ENCODE measurements at regions not wholly inside any gene's neighbourhood (a gene's known extent, or its start where the extent isn't known, plus 50 kb on each side); places are given as distances from the start of the nearest gene placed in this dataset.

DNA sequence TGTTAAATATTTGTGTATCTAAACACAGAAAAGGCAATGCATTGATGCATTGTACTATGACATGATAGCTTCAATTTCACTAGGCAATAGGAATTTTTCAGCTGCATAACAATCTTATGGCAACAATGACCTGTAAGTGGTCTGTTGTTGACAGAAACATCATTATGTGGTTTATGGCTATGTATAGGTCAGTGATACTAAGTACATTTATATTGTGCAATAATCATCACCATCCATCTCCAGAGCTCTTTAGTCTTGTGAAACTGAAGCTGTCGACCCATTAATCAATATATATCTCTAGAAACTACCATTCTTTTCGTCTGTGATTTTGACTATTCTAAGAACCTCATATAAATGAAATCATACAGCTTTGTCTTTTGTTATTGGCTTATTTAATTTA lies 200.1 kb upstream of the ZNF717 start:
- Histone ChIP-seq H3K36me3 (no peaks in the 10 kb centered on the region), H3K4me1 (no peaks in the 10 kb centered on the region), H3K4me3 (no peak overlapping the region), H3K27me3 (no peaks in the 10 kb centered on the region), H3K27ac (no peak overlapping the region), H3K9me3 (no peaks in the 10 kb centered on the region)
- no peak for DNase-seq
- TF ChIP-seq, protein P1, sequence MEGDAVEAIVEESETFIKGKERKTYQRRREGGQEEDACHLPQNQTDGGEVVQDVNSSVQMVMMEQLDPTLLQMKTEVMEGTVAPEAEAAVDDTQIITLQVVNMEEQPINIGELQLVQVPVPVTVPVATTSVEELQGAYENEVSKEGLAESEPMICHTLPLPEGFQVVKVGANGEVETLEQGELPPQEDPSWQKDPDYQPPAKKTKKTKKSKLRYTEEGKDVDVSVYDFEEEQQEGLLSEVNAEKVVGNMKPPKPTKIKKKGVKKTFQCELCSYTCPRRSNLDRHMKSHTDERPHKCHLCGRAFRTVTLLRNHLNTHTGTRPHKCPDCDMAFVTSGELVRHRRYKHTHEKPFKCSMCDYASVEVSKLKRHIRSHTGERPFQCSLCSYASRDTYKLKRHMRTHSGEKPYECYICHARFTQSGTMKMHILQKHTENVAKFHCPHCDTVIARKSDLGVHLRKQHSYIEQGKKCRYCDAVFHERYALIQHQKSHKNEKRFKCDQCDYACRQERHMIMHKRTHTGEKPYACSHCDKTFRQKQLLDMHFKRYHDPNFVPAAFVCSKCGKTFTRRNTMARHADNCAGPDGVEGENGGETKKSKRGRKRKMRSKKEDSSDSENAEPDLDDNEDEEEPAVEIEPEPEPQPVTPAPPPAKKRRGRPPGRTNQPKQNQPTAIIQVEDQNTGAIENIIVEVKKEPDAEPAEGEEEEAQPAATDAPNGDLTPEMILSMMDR (IDR thresholded peaks at IDR 0.05) = no peak

DNA sequence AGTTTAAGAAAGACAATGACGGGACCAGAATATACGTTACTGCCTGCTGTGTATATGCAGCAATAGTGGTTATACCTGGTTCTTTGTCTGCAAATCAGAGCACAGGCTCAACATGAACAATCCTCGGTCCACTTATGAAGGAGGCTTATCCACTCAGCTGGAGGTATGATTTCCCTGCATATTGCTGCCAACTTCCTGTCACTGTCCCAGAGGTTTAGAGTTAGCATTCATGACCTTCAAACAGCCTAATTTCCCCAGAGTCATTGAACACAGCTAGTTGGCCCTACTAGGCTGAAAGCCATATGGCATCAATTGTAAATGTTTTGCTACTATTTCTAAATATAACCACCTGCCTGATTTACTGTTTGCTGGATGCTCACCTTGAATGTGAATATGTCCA lies 224.9 kb upstream of the ZNF717 start:
- DNase-seq = no peak
- H3K4me1 ChIP-seq = no peaks in the 10 kb centered on the region
- no peaks in the 10 kb centered on the region for H3K27me3 ChIP-seq
- H3K9me3 ChIP-seq = peaks cover 0 to 3% (median 0%) of the 10 kb centered on the region in 4 donors
- TF ChIP-seq POLR2A (IDR thresholded peaks at IDR 0.05) = no peak
- TF ChIP-seq, protein P1 (IDR thresholded peaks at IDR 0.05) = no peak
- H3K36me3 ChIP-seq = no peaks in the 10 kb centered on the region
- H3K4me3 ChIP-seq = no peak overlapping the region
- no peak overlapping the region for H3K27ac ChIP-seq

DNA sequence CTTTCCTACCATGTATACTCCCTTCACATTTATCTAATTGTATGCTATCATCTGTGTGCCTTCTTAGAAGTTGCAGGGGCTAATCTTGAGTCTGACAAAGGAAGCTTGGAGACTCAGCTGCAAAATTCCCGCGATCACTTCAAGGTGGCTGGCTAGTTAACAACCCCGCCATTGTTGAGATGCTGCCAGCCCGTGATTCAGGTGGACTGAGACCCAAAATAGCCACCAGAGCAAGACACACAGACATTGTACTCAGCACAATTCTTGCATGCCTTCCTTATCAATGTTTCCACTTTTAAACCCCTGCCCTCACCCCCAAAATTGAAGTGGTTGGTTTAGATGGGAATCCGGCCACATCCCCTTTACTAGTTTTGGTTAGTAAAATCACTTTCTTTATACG lies 225.8 kb upstream of the ZNF717 start:
- H3K4me3 ChIP-seq = no peak overlapping the region
- no peak overlapping the region for H3K27ac ChIP-seq
- no peaks in the 10 kb centered on the region for H3K4me1 ChIP-seq
- H3K27me3 ChIP-seq = no peaks in the 10 kb centered on the region
- no peaks in the 10 kb centered on the region for H3K36me3 ChIP-seq
- TF ChIP-seq POLR2A (IDR thresholded peaks at IDR 0.05) = no peak
- TF ChIP-seq, protein P1 (IDR thresholded peaks at IDR 0.05) = no peak
- H3K9me3 ChIP-seq = peaks cover 0 to 3% (median 0%) of the 10 kb centered on the region in 4 donors
- no peak for DNase-seq

DNA sequence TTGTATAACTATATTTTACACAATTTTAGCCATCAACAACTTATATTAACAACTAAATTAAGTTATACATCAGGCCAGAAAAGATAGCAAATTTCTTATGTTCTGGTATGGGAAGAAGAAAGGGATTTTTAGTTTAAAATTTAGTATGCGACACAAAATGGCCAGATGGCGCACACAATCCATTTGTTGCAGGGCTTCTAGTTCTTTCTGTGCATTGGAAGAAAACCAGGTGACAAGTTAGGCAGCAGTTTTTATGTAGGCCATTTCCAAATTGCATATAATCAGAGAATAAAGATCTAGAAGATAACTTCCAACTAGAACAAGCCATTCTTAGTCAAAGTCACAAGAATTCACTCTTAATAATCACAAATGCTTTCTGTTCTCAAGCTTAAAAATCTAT lies 230.1 kb upstream of the ZNF717 start:
- DNase-seq = no peak
- no peaks in the 10 kb centered on the region for H3K27me3 ChIP-seq
- TF ChIP-seq, protein P1 (IDR thresholded peaks at IDR 0.05) = no peak
- TF ChIP-seq POLR2A (IDR thresholded peaks at IDR 0.05) = no peak

DNA sequence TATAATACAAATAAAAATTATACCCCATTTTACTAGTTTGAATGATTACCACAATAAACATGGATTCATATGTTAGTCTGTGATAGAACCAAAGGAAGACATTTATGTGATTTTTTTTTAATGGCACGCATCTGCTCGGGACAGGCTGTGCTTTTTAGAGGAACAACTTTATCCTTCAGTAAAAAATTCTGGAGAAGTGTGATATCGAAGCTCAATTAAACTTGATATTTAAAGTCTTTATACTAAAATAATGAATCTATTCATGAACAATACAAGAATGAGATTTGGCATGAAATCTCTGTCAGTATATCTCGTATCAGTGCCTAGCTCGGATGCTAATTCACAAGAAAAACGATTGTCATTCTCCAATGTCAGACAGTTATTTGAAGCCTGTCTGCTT lies 230.8 kb upstream of the ZNF717 start:
- no peaks in the 10 kb centered on the region for H3K36me3 ChIP-seq
- TF ChIP-seq, protein P1 (IDR thresholded peaks at IDR 0.05) = no peak
- TF ChIP-seq POLR2A (IDR thresholded peaks at IDR 0.05) = no peak
- H3K4me1 ChIP-seq = no peaks in the 10 kb centered on the region
- H3K27me3 ChIP-seq = no peaks in the 10 kb centered on the region
- peaks cover 0 to 3% (median 0%) of the 10 kb centered on the region in 4 donors for H3K9me3 ChIP-seq
- DNase-seq = no peak
- H3K27ac ChIP-seq = no peak overlapping the region
- no peak overlapping the region for H3K4me3 ChIP-seq

More for the DNA sequence above, 230.1 kb upstream of the ZNF717 start:
- no peak overlapping the region for H3K4me3 ChIP-seq
- H3K36me3 ChIP-seq = no peaks in the 10 kb centered on the region
- peaks cover 0 to 3% (median 0%) of the 10 kb centered on the region in 4 donors for H3K9me3 ChIP-seq
- no peak overlapping the region for H3K27ac ChIP-seq
- H3K4me1 ChIP-seq = no peaks in the 10 kb centered on the region

Data from Peyer's patch (tissue), 4 donors.